Transverse colon (tissue), 4 donors: ENCODE measurements at regions not wholly inside any gene's neighbourhood (a gene's known extent, or its start where the extent isn't known, plus 50 kb on each side); places are given as distances from the start of the nearest gene placed in this dataset.
"Not testable (repeated sequence)": the region's sequence is repeated elsewhere in the genome, so short reads cannot be mapped to it uniquely, and the experiment has no call there.

Experiments
- POLR2A ChIP-seq: fragments of 450-650 bp; IDR thresholded peaks from one replicate; pipeline ENCODE4 v1.6.1; 2016; ENCODE audit warnings: antibody characterized with exemption, mild to moderate bottlenecking, moderate library complexity
- POLR2AphosphoS5 ChIP-seq, 3 donors: sonication (generic); formaldehyde crosslinking; IDR thresholded peaks; one replicate each; pipeline ENCODE4 v1.6.1; 2016; ENCODE audit warnings: antibody characterized with exemption in 3 of 3
- TF ChIP-seq, protein P1 (sequence below), 5 experiments: fragments of 200-600 bp in 3 of 5; fragments of 450-650 bp in 2 of 5; sonication (generic) in 3 of 5; IDR thresholded peaks; 1 replicate in 2 of 5; 2 replicates in 3 of 5; pipeline ENCODE4 v1.5.1; 2016 to 2017; ENCODE audit warnings: antibody characterized with exemption in 5 of 5, inconsistent platforms in 3 of 5, mild to moderate bottlenecking in 2 of 5, moderate library complexity in 1 of 5

DNA sequence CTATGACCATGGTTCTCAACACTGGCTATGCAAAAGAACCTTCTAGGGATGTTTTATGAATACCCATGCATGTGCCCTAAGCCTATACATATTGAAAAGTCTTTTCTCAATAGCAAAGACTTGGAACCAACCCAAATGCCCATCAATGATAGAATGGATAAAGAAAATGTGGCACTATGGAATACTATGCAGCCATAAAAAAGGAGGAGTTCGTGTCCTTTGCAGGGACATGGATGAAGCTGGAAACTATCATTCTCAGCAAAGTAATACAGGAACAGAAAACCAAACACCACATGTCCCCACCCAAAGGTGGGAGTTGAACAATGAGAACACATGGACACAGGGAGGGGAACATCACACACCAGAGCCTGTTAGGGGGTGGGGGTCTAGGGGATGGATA is 101.1 kb upstream of the PRDX6 start:
- TF ChIP-seq, protein P1, sequence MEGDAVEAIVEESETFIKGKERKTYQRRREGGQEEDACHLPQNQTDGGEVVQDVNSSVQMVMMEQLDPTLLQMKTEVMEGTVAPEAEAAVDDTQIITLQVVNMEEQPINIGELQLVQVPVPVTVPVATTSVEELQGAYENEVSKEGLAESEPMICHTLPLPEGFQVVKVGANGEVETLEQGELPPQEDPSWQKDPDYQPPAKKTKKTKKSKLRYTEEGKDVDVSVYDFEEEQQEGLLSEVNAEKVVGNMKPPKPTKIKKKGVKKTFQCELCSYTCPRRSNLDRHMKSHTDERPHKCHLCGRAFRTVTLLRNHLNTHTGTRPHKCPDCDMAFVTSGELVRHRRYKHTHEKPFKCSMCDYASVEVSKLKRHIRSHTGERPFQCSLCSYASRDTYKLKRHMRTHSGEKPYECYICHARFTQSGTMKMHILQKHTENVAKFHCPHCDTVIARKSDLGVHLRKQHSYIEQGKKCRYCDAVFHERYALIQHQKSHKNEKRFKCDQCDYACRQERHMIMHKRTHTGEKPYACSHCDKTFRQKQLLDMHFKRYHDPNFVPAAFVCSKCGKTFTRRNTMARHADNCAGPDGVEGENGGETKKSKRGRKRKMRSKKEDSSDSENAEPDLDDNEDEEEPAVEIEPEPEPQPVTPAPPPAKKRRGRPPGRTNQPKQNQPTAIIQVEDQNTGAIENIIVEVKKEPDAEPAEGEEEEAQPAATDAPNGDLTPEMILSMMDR (IDR thresholded peaks at IDR 0.05): not testable (repeated sequence)
- not testable (repeated sequence) for TF ChIP-seq POLR2A; POLR2AphosphoS5 (IDR thresholded peaks at IDR 0.05)
